ENCODE measurements at regions not wholly inside any gene's neighbourhood (a gene's known extent, or its start where the extent isn't known, plus 50 kb on each side); places are given as distances from the start of the nearest gene placed in this dataset.

DNA sequence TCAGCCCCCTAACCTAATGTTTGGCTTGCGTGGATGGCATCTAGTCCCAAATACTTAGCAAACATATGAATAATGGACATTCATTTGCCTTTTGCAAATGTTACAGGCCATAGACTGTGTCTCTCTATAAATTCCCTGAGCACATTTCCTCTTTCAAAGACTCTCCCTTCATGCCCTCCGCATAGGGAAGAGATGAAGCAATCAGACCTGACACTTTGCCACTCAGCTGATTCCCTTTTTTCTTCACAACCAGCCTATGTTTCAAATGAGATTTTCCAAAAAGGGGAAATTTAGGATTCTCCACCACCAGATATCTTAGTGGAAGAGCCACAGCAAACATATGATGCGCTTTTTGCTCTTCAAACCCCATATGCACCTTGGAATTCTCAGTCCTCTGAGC is 453.7 kb downstream of the STK39 start:
- no peaks in the 10 kb centered on the region for H3K79me2 ChIP-seq (ENCODE audit: insufficient read depth)
- no peaks in the 10 kb centered on the region for H3F3A ChIP-seq (replicated peaks; ENCODE audit: insufficient read depth)
- H2AFZ ChIP-seq (ENCODE audit: low read depth) = no peak overlapping the region
- no peak overlapping the region for H3K27ac ChIP-seq (ENCODE audit: low read depth in 2 of 2, low read length in 1 of 2)
- H3K9ac ChIP-seq = no peak overlapping the region
- H3K4me2 ChIP-seq = no peak overlapping the region
- no peaks in the 10 kb centered on the region for H3K9me3 ChIP-seq
- H4K20me1 ChIP-seq (ENCODE audit: insufficient read depth) = no peaks in the 10 kb centered on the region
- 80% methylated on average over 3 of the region's 3 CpGs for WGBS (ENCODE audit: low lambda C conversion rate)
- H3K4me3 ChIP-seq (ENCODE audit: low read depth in 2 of 2, low read length in 1 of 2) = no peak overlapping the region
- no peaks in the 10 kb centered on the region for H3K36me3 ChIP-seq (replicated peaks in 1 of 2; ENCODE audit: control insufficient read depth in 1 of 2, insufficient read depth in 2 of 2, low read length in 1 of 2)
- ChIA-PET POLR2A (no interaction called here), CTCF (no interaction called here)
- no peaks in the 10 kb centered on the region for H3K27me3 ChIP-seq (ENCODE audit: insufficient read depth)
- TF ChIP-seq USF1 (IDR thresholded peaks at IDR 0.05; ENCODE audit: borderline replicate concordance, low read depth) (no peak), SMC3 (IDR thresholded peaks at IDR 0.05; ENCODE audit: low read depth, low read length) (no peak), FOXM1 (IDR thresholded peaks at IDR 0.05; ENCODE audit: low read depth) (no peak), MXI1 (IDR thresholded peaks at IDR 0.05; ENCODE audit: low read depth, low read length) (no peak), REST (IDR thresholded peaks at IDR 0.05; ENCODE audit: low read depth, low read length) (no peak), JUND (IDR thresholded peaks at IDR 0.05) (no peak), TAF1 (IDR thresholded peaks at IDR 0.05; ENCODE audit: borderline replicate concordance, low read depth, low read length) (no peak), TCF12 (IDR thresholded peaks at IDR 0.05) (no peak), SIN3A (IDR thresholded peaks at IDR 0.05; ENCODE audit: borderline replicate concordance, low read depth, low read length) (no peak), MAX (IDR thresholded peaks at IDR 0.05; ENCODE audit: low read depth) (no peak), ZBTB33 (IDR thresholded peaks at IDR 0.05; ENCODE audit: borderline replicate concordance, low read depth) (no peak)
- TF ChIP-seq, protein P1, sequence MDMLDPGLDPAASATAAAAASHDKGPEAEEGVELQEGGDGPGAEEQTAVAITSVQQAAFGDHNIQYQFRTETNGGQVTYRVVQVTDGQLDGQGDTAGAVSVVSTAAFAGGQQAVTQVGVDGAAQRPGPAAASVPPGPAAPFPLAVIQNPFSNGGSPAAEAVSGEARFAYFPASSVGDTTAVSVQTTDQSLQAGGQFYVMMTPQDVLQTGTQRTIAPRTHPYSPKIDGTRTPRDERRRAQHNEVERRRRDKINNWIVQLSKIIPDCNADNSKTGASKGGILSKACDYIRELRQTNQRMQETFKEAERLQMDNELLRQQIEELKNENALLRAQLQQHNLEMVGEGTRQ (IDR thresholded peaks at IDR 0.05; ENCODE audit: borderline replicate concordance, low read depth, low read length) = no peak
- TF ChIP-seq, protein P2, sequence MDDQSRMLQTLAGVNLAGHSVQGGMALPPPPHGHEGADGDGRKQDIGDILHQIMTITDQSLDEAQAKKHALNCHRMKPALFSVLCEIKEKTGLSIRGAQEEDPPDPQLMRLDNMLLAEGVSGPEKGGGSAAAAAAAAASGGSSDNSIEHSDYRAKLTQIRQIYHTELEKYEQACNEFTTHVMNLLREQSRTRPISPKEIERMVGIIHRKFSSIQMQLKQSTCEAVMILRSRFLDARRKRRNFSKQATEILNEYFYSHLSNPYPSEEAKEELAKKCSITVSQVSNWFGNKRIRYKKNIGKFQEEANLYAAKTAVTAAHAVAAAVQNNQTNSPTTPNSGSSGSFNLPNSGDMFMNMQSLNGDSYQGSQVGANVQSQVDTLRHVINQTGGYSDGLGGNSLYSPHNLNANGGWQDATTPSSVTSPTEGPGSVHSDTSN (IDR thresholded peaks at IDR 0.05) = no peak
- no peaks in the 10 kb centered on the region for H3K4me1 ChIP-seq (ENCODE audit: control insufficient read depth in 1 of 2, insufficient read depth in 2 of 2, low read depth in 1 of 2, low read length in 1 of 2)
- DNase-seq = no peak
- H3K9me2 ChIP-seq = no peaks in the 10 kb centered on the region

Data from SK-N-SH (cell line).